ENCODE measurements at regions not wholly inside any gene's neighbourhood (a gene's known extent, or its start where the extent isn't known, plus 50 kb on each side); places are given as distances from the start of the nearest gene placed in this dataset.

DNA sequence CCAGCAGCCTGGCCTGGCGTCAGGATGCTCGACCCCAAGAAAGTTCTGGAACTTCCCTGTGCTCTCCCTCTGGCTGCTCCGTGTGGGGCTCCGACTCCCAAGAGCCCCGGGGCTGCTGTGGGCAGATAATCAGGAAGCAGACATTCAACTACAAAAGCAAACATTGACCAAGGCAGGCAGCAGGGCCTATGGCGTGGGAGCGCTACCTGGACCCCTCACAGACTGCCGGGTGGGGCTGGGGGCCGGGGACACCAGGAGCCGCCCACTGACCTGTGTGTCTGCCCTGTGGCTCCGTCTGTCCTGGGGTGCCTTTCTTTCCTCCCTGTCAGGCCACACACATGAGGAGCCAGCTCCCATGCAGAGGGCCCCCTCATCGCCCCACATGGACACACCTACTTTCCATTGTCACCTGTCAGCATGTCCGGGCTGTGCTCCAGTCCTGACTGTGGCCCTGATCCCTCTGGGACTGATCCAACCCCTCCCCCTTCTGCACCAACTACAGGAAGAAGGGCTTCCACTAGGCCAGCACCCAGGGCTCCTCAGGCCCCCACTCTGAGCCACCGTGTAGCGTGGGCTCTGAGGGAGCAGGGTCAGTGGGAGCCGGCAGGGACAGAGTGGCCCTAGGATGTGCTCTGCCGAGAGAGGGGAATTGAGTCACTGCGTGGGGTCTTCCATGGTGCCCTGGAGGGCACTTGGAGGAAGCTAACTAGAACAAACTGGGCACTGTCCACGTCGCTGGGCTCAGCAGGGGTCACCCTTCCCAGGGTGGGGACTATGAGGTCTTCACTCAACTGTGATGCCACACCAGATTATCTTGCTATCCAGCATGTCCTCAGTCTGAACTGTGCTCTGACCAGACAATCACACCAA is 215.4 kb upstream of the C14orf180 start:
- no peaks in the 10 kb centered on the region for H3K4me1 ChIP-seq (ENCODE audit: control insufficient read depth in 2 of 2, insufficient read depth in 2 of 2, low read length in 2 of 2)
- no peaks in the 10 kb centered on the region for H4K20me1 ChIP-seq (ENCODE audit: control insufficient read depth, insufficient read depth, low read length, poor library complexity, severe bottlenecking)
- intact Hi-C loops (cut with micrococcal nuclease) = no loop called here
- ATAC-seq (ENCODE audit: low read depth) = no peak
- Mint-ChIP-seq H3K27me3 (peaks cover 3% of the 10 kb centered on the region), H3K27ac (no peak overlapping the region), H3K4me1 (no peaks in the 10 kb centered on the region), H3K4me3 (no peak overlapping the region), H3K9me3 (ENCODE audit: insufficient read depth) (no peaks in the 10 kb centered on the region)
- H3K4me2 ChIP-seq (replicated peaks; ENCODE audit: low read depth, low read length, poor library complexity, severe bottlenecking) = no peak overlapping the region
- no peak overlapping the region for H3K27ac ChIP-seq (ENCODE audit: low read length in 2 of 2)
- no peaks in the 10 kb centered on the region for H3K79me2 ChIP-seq (ENCODE audit: control insufficient read depth, insufficient read depth, low read length)
- WGBS (ENCODE audit: insufficient coverage) = 83% methylated on average over 19 of the region's 20 CpGs
- no peaks in the 10 kb centered on the region for H3K27me3 ChIP-seq (replicated peaks in 1 of 4; ENCODE audit: control extremely low read depth in 1 of 4, control insufficient read depth in 3 of 4, insufficient read depth in 4 of 4, low read length in 3 of 4)
- H3K36me3 ChIP-seq (replicated peaks in 1 of 2; ENCODE audit: control extremely low read depth in 1 of 2, control insufficient read depth in 1 of 2, extremely low read depth in 1 of 2, insufficient read depth in 2 of 2, low read length in 1 of 2) = no peaks in the 10 kb centered on the region
- TF ChIP-seq EZH2 (IDR thresholded peaks at IDR 0.05; ENCODE audit: borderline replicate concordance, insufficient read depth, low read depth, low read length, poor library complexity, severe bottlenecking) = no peak
- TF ChIP-seq, protein P1, sequence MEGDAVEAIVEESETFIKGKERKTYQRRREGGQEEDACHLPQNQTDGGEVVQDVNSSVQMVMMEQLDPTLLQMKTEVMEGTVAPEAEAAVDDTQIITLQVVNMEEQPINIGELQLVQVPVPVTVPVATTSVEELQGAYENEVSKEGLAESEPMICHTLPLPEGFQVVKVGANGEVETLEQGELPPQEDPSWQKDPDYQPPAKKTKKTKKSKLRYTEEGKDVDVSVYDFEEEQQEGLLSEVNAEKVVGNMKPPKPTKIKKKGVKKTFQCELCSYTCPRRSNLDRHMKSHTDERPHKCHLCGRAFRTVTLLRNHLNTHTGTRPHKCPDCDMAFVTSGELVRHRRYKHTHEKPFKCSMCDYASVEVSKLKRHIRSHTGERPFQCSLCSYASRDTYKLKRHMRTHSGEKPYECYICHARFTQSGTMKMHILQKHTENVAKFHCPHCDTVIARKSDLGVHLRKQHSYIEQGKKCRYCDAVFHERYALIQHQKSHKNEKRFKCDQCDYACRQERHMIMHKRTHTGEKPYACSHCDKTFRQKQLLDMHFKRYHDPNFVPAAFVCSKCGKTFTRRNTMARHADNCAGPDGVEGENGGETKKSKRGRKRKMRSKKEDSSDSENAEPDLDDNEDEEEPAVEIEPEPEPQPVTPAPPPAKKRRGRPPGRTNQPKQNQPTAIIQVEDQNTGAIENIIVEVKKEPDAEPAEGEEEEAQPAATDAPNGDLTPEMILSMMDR (IDR thresholded peaks at IDR 0.05) = no peak
- H3K9me3 ChIP-seq (ENCODE audit: control extremely low read depth in 1 of 3, control insufficient read depth in 2 of 3, insufficient read depth in 1 of 3, low read length in 2 of 3) = peaks cover 0 to 12% (median 0%) of the 10 kb centered on the region in 3 donors
- no peak overlapping the region for H2AFZ ChIP-seq (ENCODE audit: insufficient read depth, low read depth, low read length, poor library complexity, severe bottlenecking)
- ChIA-PET POLR2A (no interaction called here), CTCF (no interaction called here)
- DNase-seq = no peak
- no peak overlapping the region for H3K4me3 ChIP-seq (ENCODE audit: control extremely low read depth in 1 of 5, extremely low read depth in 1 of 5, insufficient read depth in 1 of 5, low read depth in 2 of 5, low read length in 4 of 5)
- H3K9ac ChIP-seq (ENCODE audit: low read length) = no peak overlapping the region

DNA sequence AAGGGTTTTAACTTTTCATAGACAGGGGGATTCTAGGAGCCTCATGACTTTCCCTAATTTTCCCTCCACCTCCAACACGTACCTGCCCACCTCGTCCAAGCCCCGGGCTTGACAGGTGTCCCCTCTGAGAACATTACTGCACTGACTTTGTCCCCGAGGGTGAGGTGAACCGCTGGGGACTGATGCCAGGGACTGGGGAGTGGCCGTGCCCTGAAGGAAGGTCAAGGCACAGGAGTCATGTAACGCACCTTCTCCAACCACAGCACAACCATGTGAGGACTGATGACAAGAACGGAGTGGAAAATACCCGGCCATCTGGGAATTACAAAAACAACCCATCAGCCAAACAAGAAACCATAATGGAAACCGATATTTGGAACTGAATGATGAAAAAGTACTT is 214.7 kb upstream of the C14orf180 start:
- Histone ChIP-seq H2AFZ (ENCODE audit: insufficient read depth, low read depth, low read length, poor library complexity, severe bottlenecking) (no peak overlapping the region), H3K79me2 (ENCODE audit: control insufficient read depth, insufficient read depth, low read length) (no peaks in the 10 kb centered on the region), H4K20me1 (ENCODE audit: control insufficient read depth, insufficient read depth, low read length, poor library complexity, severe bottlenecking) (no peaks in the 10 kb centered on the region), H3K9me3 (ENCODE audit: control extremely low read depth in 1 of 3, control insufficient read depth in 2 of 3, insufficient read depth in 1 of 3, low read length in 2 of 3) (peaks cover 0 to 12% (median 0%) of the 10 kb centered on the region in 3 donors), H3K36me3 (replicated peaks in 1 of 2; ENCODE audit: control extremely low read depth in 1 of 2, control insufficient read depth in 1 of 2, extremely low read depth in 1 of 2, insufficient read depth in 2 of 2, low read length in 1 of 2) (no peaks in the 10 kb centered on the region), H3K27ac (ENCODE audit: low read length in 2 of 2) (no peak overlapping the region), H3K4me3 (ENCODE audit: control extremely low read depth in 1 of 5, extremely low read depth in 1 of 5, insufficient read depth in 1 of 5, low read depth in 2 of 5, low read length in 4 of 5) (no peak overlapping the region), H3K9ac (ENCODE audit: low read length) (no peak overlapping the region), H3K27me3 (replicated peaks in 1 of 4; ENCODE audit: control extremely low read depth in 1 of 4, control insufficient read depth in 3 of 4, insufficient read depth in 4 of 4, low read length in 3 of 4) (no peaks in the 10 kb centered on the region), H3K4me2 (replicated peaks; ENCODE audit: low read depth, low read length, poor library complexity, severe bottlenecking) (no peak overlapping the region), H3K4me1 (ENCODE audit: control insufficient read depth in 2 of 2, insufficient read depth in 2 of 2, low read length in 2 of 2) (no peaks in the 10 kb centered on the region)
- H3K27me3 Mint-ChIP-seq = peaks cover 5% of the 10 kb centered on the region
- ATAC-seq (ENCODE audit: low read depth) (no peak), DNase-seq (no peak)
- H3K4me1 Mint-ChIP-seq = no peaks in the 10 kb centered on the region
- ChIA-PET POLR2A (no interaction called here), CTCF (no interaction called here)
- WGBS (ENCODE audit: insufficient coverage) = 93% methylated on average over 3 of the region's 10 CpGs
- intact Hi-C loops (cut with micrococcal nuclease) = no loop called here
- TF ChIP-seq EZH2 (IDR thresholded peaks at IDR 0.05; ENCODE audit: borderline replicate concordance, insufficient read depth, low read depth, low read length, poor library complexity, severe bottlenecking) = no peak
- TF ChIP-seq, protein P1 (IDR thresholded peaks at IDR 0.05) = no peak
- no peak overlapping the region for H3K4me3 Mint-ChIP-seq
- H3K9me3 Mint-ChIP-seq (ENCODE audit: insufficient read depth) = no peaks in the 10 kb centered on the region
- no peak overlapping the region for H3K27ac Mint-ChIP-seq
